WTC11 (cell line): ENCODE measurements at regions not wholly inside any gene's neighbourhood (a gene's known extent, or its start where the extent isn't known, plus 50 kb on each side); places are given as distances from the start of the nearest gene placed in this dataset.

ENCODE experiments used
- ATAC-seq: fragments of 200-7000 bp; cut with Tn5 transposase; 2 replicates; pipeline ENCODE4 v1.10.0; 2021; ENCODE audit warnings: mild to moderate bottlenecking, moderate library complexity
- CTCF ChIA-PET: fragments of 300-600 bp; sonication (Branson Sonifier 250); formaldehyde crosslinking; loops from one replicate; lab custom pipeline; 2021; ENCODE audit warnings: antibody characterized with exemption; lab: Charles Lee
- POLR2A ChIA-PET: fragments of 350-600 bp; sonication (Branson Sonifier 250); formaldehyde crosslinking; loops from one replicate; lab custom pipeline; 2021; ENCODE audit warnings: antibody characterized with exemption; lab: Charles Lee
- DNase-seq: peaks from one replicate; pipeline ENCODE4 v3.0.0; 2021; ENCODE audit warnings: low spot score
- H3K27ac Mint-ChIP-seq: 2 replicates; pipeline ENCODE4 v1.8.0; 2021; ENCODE audit warnings: mixed read lengths
- H3K27me3 Mint-ChIP-seq: 2 replicates; pipeline ENCODE4 v1.8.0; 2021; ENCODE audit warnings: low read depth, mild to moderate bottlenecking, moderate library complexity, mixed read lengths
- H3K36me3 Mint-ChIP-seq: 2 replicates; pipeline ENCODE4 v1.8.0; 2021; ENCODE audit warnings: mixed read lengths
- H3K4me1 Mint-ChIP-seq: 2 replicates; pipeline ENCODE4 v1.8.0; 2022; ENCODE audit warnings: mixed read lengths
- H3K4me3 Mint-ChIP-seq: 2 replicates; pipeline ENCODE4 v1.8.0; 2021; ENCODE audit warnings: mild to moderate bottlenecking, moderate library complexity, mixed read lengths
- H3K9me3 Mint-ChIP-seq: 2 replicates; pipeline ENCODE4 v1.8.0; 2021; ENCODE audit warnings: mixed read lengths
- ARID4B ChIP-seq: sonication (generic); formaldehyde crosslinking; IDR thresholded peaks from 2 replicates; pipeline ENCODE4 v1.8.0; 2023; ENCODE audit warnings: missing genetic modification reagents, mild to moderate bottlenecking, borderline replicate concordance
- CREM ChIP-seq: sonication (generic); formaldehyde crosslinking; IDR thresholded peaks from 2 replicates; pipeline ENCODE4 v1.8.1; 2022; ENCODE audit warnings: mild to moderate bottlenecking, missing genetic modification reagents, moderate library complexity
- FOXP1 ChIP-seq: sonication (generic); formaldehyde crosslinking; IDR thresholded peaks from 2 replicates; pipeline ENCODE4 v1.8.0; 2022; ENCODE audit warnings: missing genetic modification reagents, mild to moderate bottlenecking, moderate library complexity, borderline replicate concordance
- MXD4 ChIP-seq: fragments of 250-450 bp; sonication (Bioruptor Pico); IDR thresholded peaks from 2 replicates; pipeline ENCODE4 v1.8.0; 2021; ENCODE audit warnings: mild to moderate bottlenecking, moderate library complexity, borderline replicate concordance
- NFATC4 ChIP-seq: fragments of 250-450 bp; sonication (Bioruptor Pico); IDR thresholded peaks from 2 replicates; pipeline ENCODE4 v1.9.0; 2021; ENCODE audit warnings: mild to moderate bottlenecking
- PREB ChIP-seq: sonication (generic); formaldehyde crosslinking; IDR thresholded peaks from 2 replicates; pipeline ENCODE4 v1.8.1; 2022; ENCODE audit warnings: mild to moderate bottlenecking, missing genetic modification reagents, moderate library complexity, borderline replicate concordance
- SOX15 ChIP-seq: fragments of 250-450 bp; sonication (Bioruptor Pico); IDR thresholded peaks from 2 replicates; pipeline ENCODE4 v1.9.0; 2021; ENCODE audit warnings: mild to moderate bottlenecking
- STAT6 ChIP-seq: sonication (generic); formaldehyde crosslinking; conservative IDR thresholded peaks from 2 replicates; pipeline ENCODE4 v1.8.1; 2023; ENCODE audit warnings: mild to moderate bottlenecking, low read depth, missing genetic modification reagents, moderate library complexity
- TCF7 ChIP-seq: sonication (generic); formaldehyde crosslinking; IDR thresholded peaks from 2 replicates; pipeline ENCODE4 v1.8.0; 2022; ENCODE audit warnings: mild to moderate bottlenecking, low read depth, missing genetic modification reagents, moderate library complexity
- ZNF219 ChIP-seq: sonication (generic); formaldehyde crosslinking; IDR thresholded peaks from 2 replicates; pipeline ENCODE4 v1.8.0; 2023; ENCODE audit warnings: missing genetic modification reagents, mild to moderate bottlenecking, borderline replicate concordance
- ZNF232 ChIP-seq: sonication (generic); formaldehyde crosslinking; IDR thresholded peaks from 2 replicates; pipeline ENCODE4 v1.8.0; 2022; ENCODE audit warnings: mild to moderate bottlenecking, missing genetic modification reagents
- ZNF416 ChIP-seq: fragments of 250-450 bp; sonication (Bioruptor Pico); IDR thresholded peaks from 2 replicates; pipeline ENCODE4 v1.9.0; 2021; ENCODE audit warnings: mild to moderate bottlenecking, inconsistent platforms
- ZNF532 ChIP-seq: fragments of 250-450 bp; sonication (Bioruptor Pico); IDR thresholded peaks from 2 replicates; pipeline ENCODE4 v1.9.0; 2021; ENCODE audit warnings: mild to moderate bottlenecking, borderline replicate concordance
- ZSCAN18 ChIP-seq: fragments of 250-450 bp; sonication (Bioruptor Pico); IDR thresholded peaks from 2 replicates; pipeline ENCODE4 v2.1.2; 2022; ENCODE audit warnings: mild to moderate bottlenecking, moderate library complexity

- TF ChIP-seq ZNF532 (CRISPR knock-in tag), result no peak
Observed at GRCh38 chr7:94095316-94096009, 91.3 kb upstream of the BET1 start (continued).

GRCh38 chr7:94099679-94100078 is 95.5 kb upstream of the BET1 start:
- TF ChIP-seq NFATC4 (CRISPR knock-in tag), result no peak
- no peak for TF ChIP-seq MXD4 (CRISPR knock-in tag)
- no peak for TF ChIP-seq PREB (CRISPR knock-in tag)
- no peak for TF ChIP-seq ZSCAN18 (CRISPR knock-in tag)
- no peak for TF ChIP-seq ZNF219 (CRISPR knock-in tag)
- TF ChIP-seq TCF7 (CRISPR knock-in tag), result no peak
- no peak for TF ChIP-seq FOXP1 (CRISPR knock-in tag)
- TF ChIP-seq, all 79 proteins: peak for 0
- ATAC-seq (no peak), DNase-seq (no peak)
- ChIA-PET POLR2A (no interaction called here), CTCF (no interaction called here)
- Mint-ChIP-seq H3K27ac (no peak overlapping the region), H3K4me1 (no peaks in the 10 kb centered on the region), H3K4me3 (no peak overlapping the region), H3K27me3 (no peaks in the 10 kb centered on the region), H3K36me3 (peaks cover 18% of the 10 kb centered on the region), H3K9me3 (peaks cover 24% of the 10 kb centered on the region)

- H3K4me1 Mint-ChIP-seq, result no peaks in the 10 kb centered on the region
- CTCF ChIA-PET, result interaction anchor here (0.6 kb wide), 1 partner anchor 14 kb away, joined by 3 read pairs; no protein-coding TSS in a partner anchor
- TF ChIP-seq SOX15 (CRISPR knock-in tag), result no peak
- no peak; the same call in 1 of the 2 replicates for TF ChIP-seq ARID4B (CRISPR knock-in tag)
- TF ChIP-seq CREM (CRISPR knock-in tag), result no peak
- no peak for TF ChIP-seq STAT6 (CRISPR knock-in tag)
- no peak for TF ChIP-seq NFATC4 (CRISPR knock-in tag)
- TF ChIP-seq ZNF416 (CRISPR knock-in tag), result no peak
- no peak for TF ChIP-seq ZNF232
Observed at GRCh38 chr7:94100723-94101345, 96.7 kb upstream of the BET1 start.

More at GRCh38 chr7:94100723-94101345, 96.7 kb upstream of the BET1 start:
- Mint-ChIP-seq H3K4me3 (no peak overlapping the region), H3K27ac (no peak overlapping the region), H3K36me3 (peaks cover 18% of the 10 kb centered on the region), H3K27me3 (no peaks in the 10 kb centered on the region), H3K9me3 (peaks cover 24% of the 10 kb centered on the region)
- DNase-seq (no peak), ATAC-seq (no peak)
- POLR2A ChIA-PET, result no interaction called here
